Mesenchymal stem cell (in vitro differentiated cells and primary cell): ENCODE measurements at regions not wholly inside any gene's neighbourhood (a gene's known extent, or its start where the extent isn't known, plus 50 kb on each side); places are given as distances from the start of the nearest gene placed in this dataset.

Experiments used
- DNase-seq: peaks from one replicate; pipeline ENCODE4 v3.0.0-alpha.2; 2013
- H2AFZ ChIP-seq: one replicate; pipeline ENCODE4 v1.6.1; 2013; ENCODE audit warnings: low read depth, mild to moderate bottlenecking, control low read depth, inconsistent platforms, low read length, moderate library complexity
- H2AK5ac ChIP-seq: 2 replicates; pipeline ENCODE4 v1.6.1; 2013; ENCODE audit warnings: low read length, moderate library complexity, mild to moderate bottlenecking, inconsistent platforms; ENCODE audit not compliant: severe bottlenecking
- H2BK120ac ChIP-seq: one replicate; pipeline ENCODE4 v1.6.1; 2013; ENCODE audit warnings: low read depth, mild to moderate bottlenecking, inconsistent platforms, low read length, moderate library complexity
- H2BK12ac ChIP-seq, 2 experiments: one replicate each; pipeline ENCODE4 v1.6.1; 2013; ENCODE audit warnings: inconsistent platforms in 2 of 2, low read length in 2 of 2, mild to moderate bottlenecking in 2 of 2, moderate library complexity in 2 of 2, control low read depth in 1 of 2
- H2BK15ac ChIP-seq: one replicate; pipeline ENCODE4 v1.6.1; 2013; ENCODE audit warnings: mild to moderate bottlenecking, low read depth, inconsistent platforms; ENCODE audit not compliant: poor library complexity, severe bottlenecking
- H2BK5ac ChIP-seq: 2 replicates; pipeline ENCODE4 v1.6.1; 2013; ENCODE audit warnings: low read depth, mild to moderate bottlenecking, low read length, control low read depth, inconsistent platforms; ENCODE audit not compliant: poor library complexity, severe bottlenecking
- H3K14ac ChIP-seq, 2 experiments: one replicate each; pipeline ENCODE4 v1.6.1; 2013; ENCODE audit warnings: inconsistent platforms in 2 of 2, low read length in 2 of 2, control low read depth in 1 of 2, mild to moderate bottlenecking in 1 of 2, moderate library complexity in 1 of 2
- H3K18ac ChIP-seq, 2 experiments: one replicate each; pipeline ENCODE4 v1.6.1; 2013; ENCODE audit warnings: inconsistent platforms in 2 of 2, low read length in 2 of 2, control low read depth in 1 of 2, low read depth in 1 of 2, mild to moderate bottlenecking in 1 of 2
- H3K23ac ChIP-seq, 2 experiments: one replicate each; pipeline ENCODE4 v1.6.1; 2013; ENCODE audit warnings: inconsistent platforms in 2 of 2, low read length in 2 of 2, mild to moderate bottlenecking in 2 of 2, moderate library complexity in 2 of 2, control low read depth in 1 of 2
- H3K27ac ChIP-seq: 2 replicates; pipeline ENCODE4 v1.5.1; 2013; ENCODE audit warnings: mild to moderate bottlenecking, moderate library complexity, low read length, control low read depth, inconsistent platforms; ENCODE audit not compliant: poor library complexity, severe bottlenecking
- H3K27me3 ChIP-seq, 2 experiments: 2 replicates each; pipeline versions ENCODE4 v1.6.1 to v1.7.0; 2013; ENCODE audit warnings: low read length in 2 of 2, mild to moderate bottlenecking in 2 of 2, moderate library complexity in 2 of 2, control low read depth in 1 of 2, inconsistent platforms in 1 of 2; ENCODE audit not compliant: control insufficient read depth in 1 of 2, insufficient read depth in 1 of 2
- H3K36me3 ChIP-seq, 2 experiments: 2 replicates each; pipeline versions ENCODE4 v1.6.1 to v1.7.0; 2013; ENCODE audit warnings: low read length in 2 of 2, control low read depth in 1 of 2, inconsistent platforms in 1 of 2, low read depth in 1 of 2, mild to moderate bottlenecking in 1 of 2; ENCODE audit not compliant: insufficient read depth in 2 of 2, control insufficient read depth in 1 of 2
- H3K4ac ChIP-seq, 2 experiments: one replicate each; pipeline ENCODE4 v1.6.1; 2013; ENCODE audit warnings: inconsistent platforms in 2 of 2, low read length in 2 of 2, mild to moderate bottlenecking in 2 of 2, moderate library complexity in 2 of 2, control low read depth in 1 of 2, low read depth in 1 of 2
- H3K4me1 ChIP-seq: 2 replicates; pipeline ENCODE4 v1.6.1; 2013; ENCODE audit warnings: low read depth, low read length, control low read depth; ENCODE audit not compliant: control insufficient read depth, insufficient read depth
- H3K4me2 ChIP-seq: 2 replicates; pipeline ENCODE4 v1.6.1; 2013; ENCODE audit warnings: low read length, mild to moderate bottlenecking, inconsistent platforms; ENCODE audit not compliant: poor library complexity, severe bottlenecking
- H3K4me3 ChIP-seq, 2 experiments: 2 replicates each; pipeline versions ENCODE4 v1.5.1 to v1.7.0; 2013; ENCODE audit warnings: low read length in 2 of 2, mild to moderate bottlenecking in 2 of 2, control low read depth in 1 of 2, low read depth in 1 of 2; ENCODE audit not compliant: insufficient read depth in 1 of 2
- H3K79me1 ChIP-seq: replicated peaks from 2 replicates; pipeline ENCODE4 v1.6.1; 2013; ENCODE audit warnings: mild to moderate bottlenecking, control low read depth, low read length, inconsistent platforms; ENCODE audit not compliant: poor library complexity, severe bottlenecking
- H3K9ac ChIP-seq: 2 replicates; pipeline ENCODE4 v1.7.0; 2013; ENCODE audit warnings: mild to moderate bottlenecking, low read length, moderate library complexity
- H3K9me3 ChIP-seq: 2 replicates; pipeline ENCODE4 v1.7.0; 2013; ENCODE audit warnings: mild to moderate bottlenecking, low read length; ENCODE audit not compliant: control insufficient read depth
- H4K8ac ChIP-seq: one replicate; pipeline ENCODE4 v1.6.1; 2013; ENCODE audit warnings: inconsistent platforms, mild to moderate bottlenecking, low read length, moderate library complexity
- H4K91ac ChIP-seq: one replicate; pipeline ENCODE4 v1.6.1; 2013; ENCODE audit warnings: mild to moderate bottlenecking, low read length, inconsistent platforms
- WGBS: methylation state at CpG from one replicate; pipeline ENCODE4 v1.1.7; 2013; ENCODE audit warnings: mixed read lengths; 5-methylcytosine and 5-hydroxymethylcytosine counted together

GRCh38 chr6:150456466-150456865, 87.7 kb downstream of the IYD start:
- H2BK12ac ChIP-seq: no peak overlapping the region
- H2BK120ac ChIP-seq: no peak overlapping the region
- no peak overlapping the region for H3K9ac ChIP-seq
- no peak overlapping the region for H3K18ac ChIP-seq
- H4K8ac ChIP-seq: no peak overlapping the region
- H3K4ac ChIP-seq: no peak overlapping the region
- no peak overlapping the region for H3K23ac ChIP-seq
- no peak overlapping the region for H3K4me3 ChIP-seq
- no peak overlapping the region for H3K4me2 ChIP-seq
- peaks cover 5% of the 10 kb centered on the region for H3K4me1 ChIP-seq
- H2BK5ac ChIP-seq: no peak overlapping the region
- H3K9me3 ChIP-seq: no peaks in the 10 kb centered on the region
- no peak overlapping the region for H4K91ac ChIP-seq
- H2BK15ac ChIP-seq: no peak overlapping the region
- H3K36me3 ChIP-seq: no peaks in the 10 kb centered on the region
- H3K27me3 ChIP-seq: peaks cover 0 to 12% of the 10 kb centered on the region in 2 experiments
- no peak overlapping the region for H2AFZ ChIP-seq
- 60% methylated on average over 3 of the region's 7 CpGs for WGBS
- no peak overlapping the region for H2AK5ac ChIP-seq
- H3K14ac ChIP-seq: no peak overlapping the region
- no peaks in the 10 kb centered on the region for H3K79me1 ChIP-seq
- DNase-seq: no peak
- no peak overlapping the region for H3K27ac ChIP-seq

GRCh38 chr6:150456902-150457643, 88.3 kb downstream of the IYD start:
- Histone ChIP-seq H3K27ac (no peak overlapping the region), H2BK12ac (no peak overlapping the region), H3K9me3 (no peaks in the 10 kb centered on the region), H4K8ac (no peak overlapping the region), H3K18ac (no peak overlapping the region), H2BK15ac (no peak overlapping the region), H3K4me1 (peaks cover 5% of the 10 kb centered on the region), H2AK5ac (no peak overlapping the region), H2AFZ (no peak overlapping the region), H3K4me3 (no peak overlapping the region), H3K79me1 (no peaks in the 10 kb centered on the region), H3K4me2 (no peak overlapping the region), H3K27me3 (peaks cover 0 to 12% of the 10 kb centered on the region in 2 experiments), H3K4ac (no peak overlapping the region), H2BK5ac (no peak overlapping the region), H3K23ac (no peak overlapping the region), H2BK120ac (no peak overlapping the region), H3K9ac (no peak overlapping the region), H4K91ac (no peak overlapping the region), H3K14ac (no peak overlapping the region), H3K36me3 (no peaks in the 10 kb centered on the region)
- WGBS: 80% methylated on average over 7 of the region's 7 CpGs
- DNase-seq: no peak

GRCh38 chr6:150458579-150458978, 89.8 kb downstream of the IYD start:
- Histone ChIP-seq H2BK12ac (no peak overlapping the region), H3K23ac (no peak overlapping the region), H2AFZ (no peak overlapping the region), H3K9ac (no peak overlapping the region), H2BK15ac (no peak overlapping the region), H3K4me2 (no peak overlapping the region), H3K27ac (no peak overlapping the region), H4K8ac (no peak overlapping the region), H3K27me3 (peaks cover 0 to 12% of the 10 kb centered on the region in 2 experiments), H3K4me1 (peaks cover 3% of the 10 kb centered on the region), H2BK5ac (no peak overlapping the region), H3K4me3 (no peak overlapping the region), H3K4ac (no peak overlapping the region), H3K18ac (no peak overlapping the region), H3K9me3 (no peaks in the 10 kb centered on the region), H3K14ac (no peak overlapping the region), H3K36me3 (no peaks in the 10 kb centered on the region), H3K79me1 (no peaks in the 10 kb centered on the region), H2BK120ac (no peak overlapping the region), H4K91ac (no peak overlapping the region), H2AK5ac (no peak overlapping the region)
- no peak for DNase-seq
- WGBS: 82% methylated on average over 3 of the region's 5 CpGs

GRCh38 chr6:150463852-150464251, 95.0 kb downstream of the IYD start:
- H2BK5ac ChIP-seq: no peak overlapping the region
- H3K36me3 ChIP-seq: no peaks in the 10 kb centered on the region
- H2AK5ac ChIP-seq: no peak overlapping the region
- 98% methylated on average over 5 of the region's 5 CpGs for WGBS
- H3K9ac ChIP-seq: no peak overlapping the region
- no peak overlapping the region for H3K4me2 ChIP-seq
- H3K4ac ChIP-seq: no peak overlapping the region
- H3K79me1 ChIP-seq: no peaks in the 10 kb centered on the region
- no peak overlapping the region for H3K14ac ChIP-seq
- H2AFZ ChIP-seq: no peak overlapping the region
- H4K91ac ChIP-seq: no peak overlapping the region
- no peaks in the 10 kb centered on the region for H3K9me3 ChIP-seq
- DNase-seq: no peak
- peaks cover 2% of the 10 kb centered on the region for H3K4me1 ChIP-seq
- H3K18ac ChIP-seq: no peak overlapping the region
- no peak overlapping the region for H4K8ac ChIP-seq
- H3K4me3 ChIP-seq: no peak overlapping the region
- H2BK12ac ChIP-seq: no peak overlapping the region
- H3K27ac ChIP-seq: no peak overlapping the region
- no peak overlapping the region for H3K23ac ChIP-seq
- H2BK15ac ChIP-seq: no peak overlapping the region
- peaks cover 0 to 4% of the 10 kb centered on the region in 2 experiments for H3K27me3 ChIP-seq
- no peak overlapping the region for H2BK120ac ChIP-seq
